ENCODE measurements at regions not wholly inside any gene's neighbourhood (a gene's known extent, or its start where the extent isn't known, plus 50 kb on each side); places are given as distances from the start of the nearest gene placed in this dataset.

- TF ChIP-seq, protein P1, sequence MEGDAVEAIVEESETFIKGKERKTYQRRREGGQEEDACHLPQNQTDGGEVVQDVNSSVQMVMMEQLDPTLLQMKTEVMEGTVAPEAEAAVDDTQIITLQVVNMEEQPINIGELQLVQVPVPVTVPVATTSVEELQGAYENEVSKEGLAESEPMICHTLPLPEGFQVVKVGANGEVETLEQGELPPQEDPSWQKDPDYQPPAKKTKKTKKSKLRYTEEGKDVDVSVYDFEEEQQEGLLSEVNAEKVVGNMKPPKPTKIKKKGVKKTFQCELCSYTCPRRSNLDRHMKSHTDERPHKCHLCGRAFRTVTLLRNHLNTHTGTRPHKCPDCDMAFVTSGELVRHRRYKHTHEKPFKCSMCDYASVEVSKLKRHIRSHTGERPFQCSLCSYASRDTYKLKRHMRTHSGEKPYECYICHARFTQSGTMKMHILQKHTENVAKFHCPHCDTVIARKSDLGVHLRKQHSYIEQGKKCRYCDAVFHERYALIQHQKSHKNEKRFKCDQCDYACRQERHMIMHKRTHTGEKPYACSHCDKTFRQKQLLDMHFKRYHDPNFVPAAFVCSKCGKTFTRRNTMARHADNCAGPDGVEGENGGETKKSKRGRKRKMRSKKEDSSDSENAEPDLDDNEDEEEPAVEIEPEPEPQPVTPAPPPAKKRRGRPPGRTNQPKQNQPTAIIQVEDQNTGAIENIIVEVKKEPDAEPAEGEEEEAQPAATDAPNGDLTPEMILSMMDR (IDR thresholded peaks at IDR 0.05; ENCODE audit: poor library complexity, severe bottlenecking) = no peak
- TF ChIP-seq REST (IDR thresholded peaks at IDR 0.05; ENCODE audit: borderline replicate concordance) (no peak), POLR2AphosphoS5 (IDR thresholded peaks at IDR 0.05) (no peak)
Observed at GRCh38 chr15:25239471-25240345, 199.1 kb downstream of the UBE3A start.
